Stimulated activated CD8-positive, alpha-beta memory T cell treated with anti-CD3 and anti-CD28 coated beads, Interleukin-12 subunit alpha, Interleukin-12 subunit beta, amount 100 ng/mL, for 24 hours (primary cell): ENCODE measurements at regions not wholly inside any gene's neighbourhood (a gene's known extent, or its start where the extent isn't known, plus 50 kb on each side); places are given as distances from the start of the nearest gene placed in this dataset.
"Not testable (repeated sequence)": the region's sequence is repeated elsewhere in the genome, so short reads cannot be mapped to it uniquely, and the experiment has no call there.

Experiments
- DNase-seq: peaks from one replicate; pipeline ENCODE4 v3.0.0-alpha.2; 2020; ENCODE audit errors: extremely low read depth

DNA sequence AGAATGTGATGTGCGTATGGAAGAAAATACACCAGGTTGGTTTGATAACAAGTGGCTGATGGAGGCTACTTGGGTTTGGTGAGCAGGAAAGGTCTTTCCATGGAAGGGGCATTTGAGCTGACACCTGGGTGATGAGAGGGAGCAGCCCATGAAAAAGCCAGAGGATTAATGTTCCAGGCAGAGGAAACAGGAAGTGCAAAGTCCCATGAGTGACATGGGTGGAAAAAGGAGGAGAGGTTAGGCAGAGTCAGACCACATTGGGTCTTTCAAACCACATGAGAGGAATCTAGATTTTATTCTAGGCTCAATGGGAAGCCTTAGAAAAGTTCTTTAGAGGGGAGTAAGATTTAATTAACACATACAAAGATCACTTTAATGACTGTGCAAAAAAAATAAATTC lies 195.7 kb downstream of the LRATD1 start:
- no peak for DNase-seq

DNA sequence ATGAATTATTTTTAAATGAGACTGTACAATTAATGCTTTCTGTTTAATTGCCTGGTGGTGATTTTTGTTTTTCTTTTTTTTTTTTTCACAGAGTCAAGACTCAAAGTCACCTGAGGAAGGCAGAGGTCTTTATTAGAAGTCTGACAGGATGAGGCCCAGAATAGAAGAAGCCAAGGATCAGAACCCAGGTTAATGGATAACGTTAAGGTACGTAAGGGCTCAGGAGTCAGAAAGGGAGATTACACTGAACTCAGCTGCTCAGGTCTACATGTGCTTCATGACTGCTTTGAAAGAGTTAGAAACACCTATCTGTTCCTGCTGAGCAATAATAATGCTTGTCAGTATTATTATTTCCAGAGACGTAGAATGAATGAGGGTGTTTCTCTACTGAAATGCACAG lies 196.5 kb downstream of the LRATD1 start:
- no peak for DNase-seq

DNA sequence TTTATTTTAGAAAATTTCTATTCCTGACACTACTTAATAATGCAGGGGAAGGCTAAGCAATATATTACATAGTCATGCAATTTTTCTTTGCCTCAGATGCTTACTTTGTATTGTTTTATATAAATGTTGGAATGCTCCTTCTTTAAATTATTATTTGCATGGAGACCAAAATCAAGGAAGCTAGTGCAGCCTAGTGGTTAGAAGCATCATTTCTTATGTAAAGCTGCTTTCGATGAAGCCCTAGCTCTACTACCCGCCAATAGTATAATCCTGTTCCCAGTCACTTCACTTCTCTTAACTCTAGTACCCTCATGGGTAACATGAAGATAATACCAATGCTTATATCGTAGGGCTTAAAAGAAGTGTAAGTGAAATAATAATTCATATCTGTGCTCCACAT lies 198.9 kb downstream of the LRATD1 start:
- no peak for DNase-seq

DNA sequence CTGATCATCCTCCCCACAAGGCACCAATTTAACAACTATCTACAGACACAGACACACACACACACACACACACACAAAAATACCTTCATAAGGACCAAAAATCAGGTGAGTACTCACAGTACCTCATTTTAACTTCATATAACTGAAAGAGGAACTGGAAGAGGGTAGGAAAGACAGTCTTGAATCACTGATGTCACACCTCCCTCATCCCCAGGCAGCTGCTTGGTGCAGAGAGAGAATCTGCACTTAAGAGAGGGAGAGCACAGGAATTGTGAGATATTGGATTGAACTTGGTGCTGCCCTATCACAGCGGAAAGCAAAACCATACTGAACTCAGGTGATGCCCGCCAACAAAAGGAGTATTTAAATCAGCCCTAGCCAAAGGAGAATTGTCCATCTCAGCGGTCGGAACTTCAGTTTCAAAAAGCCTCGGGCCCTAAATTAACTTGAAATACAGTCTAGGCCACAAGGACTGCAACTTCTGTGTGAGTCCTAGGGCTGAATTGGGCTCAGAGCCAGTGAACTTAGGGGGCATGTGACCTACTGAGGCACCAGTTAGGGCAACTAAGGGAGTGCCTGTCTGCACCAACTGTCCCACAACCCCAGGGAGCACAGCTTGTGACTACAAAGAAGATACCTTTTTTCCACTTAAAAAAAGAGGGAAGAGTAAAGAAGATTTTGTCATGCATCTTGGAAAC lies 211.1 kb downstream of the LRATD1 start:
- DNase-seq = no peak

DNA sequence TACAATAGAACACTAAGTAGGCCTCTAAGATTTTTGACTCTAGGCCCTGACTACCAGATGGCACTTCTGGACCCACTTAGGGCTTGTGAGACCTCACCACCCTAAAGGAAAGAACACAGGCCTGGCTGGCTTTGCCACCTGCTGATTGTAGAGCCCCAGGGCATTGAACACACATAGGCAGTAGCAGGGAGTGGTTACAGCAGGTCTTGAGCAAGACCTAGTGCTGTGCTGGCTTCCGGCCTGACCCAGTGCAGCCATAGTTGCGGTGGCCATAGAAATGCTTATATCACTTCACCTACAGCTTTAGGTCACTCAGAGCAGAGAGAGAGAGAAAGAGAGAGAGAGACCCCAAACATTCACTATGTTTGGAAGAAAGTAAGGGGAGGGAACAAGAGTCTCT lies 223.2 kb downstream of the LRATD1 start:
- DNase-seq = no peak

DNA sequence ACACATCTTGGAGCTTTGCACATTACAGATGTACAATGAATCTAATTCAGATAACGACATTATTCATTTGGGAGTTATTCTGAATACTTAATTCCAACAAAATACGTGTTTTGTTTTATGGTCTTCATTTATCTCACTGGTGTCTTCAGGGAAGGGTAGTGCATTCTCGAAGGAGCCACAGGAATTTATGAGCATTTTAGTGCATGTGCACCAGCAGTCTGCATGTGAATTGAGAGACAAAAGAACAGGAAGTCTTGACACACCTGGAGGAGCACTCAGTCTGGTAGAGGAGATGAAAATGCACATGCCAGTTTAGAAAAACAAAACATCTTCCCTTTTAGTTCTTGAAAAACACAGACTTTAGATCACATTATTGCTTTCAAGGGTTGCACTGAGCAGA lies 228.7 kb downstream of the LRATD1 start:
- DNase-seq = no peak

DNA sequence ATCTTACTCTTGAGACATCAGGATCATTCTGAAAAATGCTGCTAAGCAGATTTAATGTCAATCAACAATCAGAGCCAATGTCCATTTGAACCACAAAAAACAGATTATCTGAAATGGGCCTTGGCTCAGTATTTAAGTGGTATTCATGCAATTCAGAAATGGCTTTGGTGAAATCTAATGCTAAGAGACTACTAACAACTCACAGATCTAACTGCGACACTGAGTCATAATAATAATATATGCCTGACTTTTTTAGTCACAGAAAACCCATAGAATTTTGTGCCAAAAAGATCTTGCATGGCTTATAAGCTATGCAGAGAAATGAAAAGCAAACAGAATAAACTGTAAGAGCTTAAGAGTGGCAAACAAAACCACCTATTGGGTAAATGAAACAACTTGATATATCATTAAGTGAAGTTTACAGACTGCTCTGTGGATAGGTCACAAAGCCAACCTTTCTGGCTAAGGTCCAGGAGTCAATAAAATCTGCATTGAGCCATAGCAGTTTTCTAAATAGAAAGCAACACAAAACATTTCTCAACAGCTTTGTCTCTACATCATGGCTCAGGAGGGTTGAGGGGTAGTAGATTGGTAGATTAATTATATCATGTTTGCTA lies 234.3 kb downstream of the LRATD1 start:
- no peak for DNase-seq

DNA sequence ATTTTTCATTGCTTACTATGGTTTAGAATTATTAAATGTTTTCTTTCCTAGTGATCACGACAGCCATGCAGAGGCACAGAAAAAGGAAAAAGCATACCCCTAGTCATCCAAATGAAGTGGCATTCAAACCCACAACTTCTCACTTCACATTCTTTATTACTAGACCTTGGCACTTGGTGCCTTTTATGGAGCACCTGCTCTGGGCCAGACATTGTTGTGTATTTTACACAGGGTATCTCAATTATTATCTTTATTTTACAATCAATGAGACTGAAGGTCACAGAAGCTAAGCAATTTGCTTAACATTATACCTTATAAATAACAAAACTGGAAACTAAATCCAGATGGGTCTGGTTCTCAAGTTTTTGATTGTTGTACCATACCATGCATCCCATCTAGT lies 235.3 kb downstream of the LRATD1 start:
- no peak for DNase-seq

DNA sequence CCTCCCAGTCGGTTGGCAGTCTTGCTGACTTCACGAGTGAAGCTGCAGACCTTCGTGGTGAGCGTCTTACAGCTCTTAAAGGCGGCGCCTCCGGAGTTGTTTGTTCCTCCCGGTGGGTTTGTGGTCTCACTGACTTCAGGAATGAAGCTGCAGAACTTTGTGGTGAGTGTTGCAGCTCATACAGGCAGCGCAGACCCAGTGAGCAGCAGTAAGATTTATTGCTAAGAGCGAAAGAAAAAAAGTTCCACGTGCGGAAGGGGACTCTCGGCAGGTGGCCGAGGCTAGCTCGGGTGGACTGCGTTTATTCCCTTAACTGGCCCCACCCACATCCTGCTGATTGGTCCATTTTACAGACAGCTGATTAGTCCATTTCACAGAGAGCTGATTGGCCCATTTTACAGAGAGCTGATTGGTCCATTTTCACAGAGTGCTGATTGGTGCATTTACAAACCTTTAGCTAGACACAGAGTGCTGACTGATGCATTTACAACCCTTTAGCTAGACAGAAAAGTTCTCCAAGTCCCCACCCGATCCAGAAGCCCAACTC lies 240.3 kb downstream of the LRATD1 start:
- DNase-seq = no peak

DNA sequence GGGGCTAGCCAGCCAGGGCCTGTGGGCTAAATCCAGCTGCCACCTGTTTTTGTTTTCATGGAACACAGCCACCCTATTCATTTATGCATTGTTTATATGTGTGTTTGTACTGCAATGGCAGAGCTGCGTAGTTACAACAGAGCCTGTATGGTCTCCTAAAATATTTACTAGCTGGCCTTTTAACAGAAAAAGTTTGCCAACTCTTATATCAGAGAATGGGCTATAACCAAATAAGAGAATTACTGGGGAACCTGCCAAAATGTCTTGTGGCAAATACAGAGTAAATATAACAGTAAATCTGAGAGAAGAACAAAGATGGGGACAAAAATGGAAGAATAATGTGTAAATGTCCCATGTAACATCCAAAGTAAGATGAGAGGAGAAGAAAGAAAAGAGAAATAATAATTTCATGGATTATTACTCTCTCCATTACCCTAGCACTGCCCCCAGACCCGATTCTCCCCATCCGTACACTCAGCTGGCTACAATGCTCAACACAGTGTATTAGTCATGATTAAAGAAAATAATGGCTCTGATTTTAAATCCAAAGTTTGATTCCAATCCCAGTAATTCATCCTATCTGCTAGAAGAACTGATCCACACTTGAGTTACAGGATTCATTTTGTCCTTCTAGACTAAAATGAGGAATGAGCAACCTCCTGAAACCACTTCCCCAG lies 249.3 kb downstream of the LRATD1 start:
- no peak for DNase-seq

DNA sequence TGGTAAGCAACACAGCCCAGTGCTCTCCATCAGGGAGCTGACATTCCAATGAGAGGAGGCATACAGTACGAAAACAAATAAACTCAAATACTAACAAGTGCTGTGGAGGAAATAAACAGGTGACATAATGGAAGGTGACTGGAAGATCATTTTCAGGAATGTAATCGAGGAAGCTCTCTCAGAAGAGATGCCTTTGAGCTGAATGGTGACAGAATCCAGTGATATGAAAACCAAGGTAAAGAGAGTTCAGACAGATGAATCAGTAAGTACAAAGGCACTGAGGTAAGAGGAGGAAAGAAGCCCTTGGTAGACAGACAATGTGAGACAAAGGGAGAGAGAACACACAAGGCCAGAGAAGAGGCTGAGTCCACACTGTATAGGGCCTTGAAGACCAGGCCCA lies 252.1 kb downstream of the LRATD1 start:
- no peak for DNase-seq

DNA sequence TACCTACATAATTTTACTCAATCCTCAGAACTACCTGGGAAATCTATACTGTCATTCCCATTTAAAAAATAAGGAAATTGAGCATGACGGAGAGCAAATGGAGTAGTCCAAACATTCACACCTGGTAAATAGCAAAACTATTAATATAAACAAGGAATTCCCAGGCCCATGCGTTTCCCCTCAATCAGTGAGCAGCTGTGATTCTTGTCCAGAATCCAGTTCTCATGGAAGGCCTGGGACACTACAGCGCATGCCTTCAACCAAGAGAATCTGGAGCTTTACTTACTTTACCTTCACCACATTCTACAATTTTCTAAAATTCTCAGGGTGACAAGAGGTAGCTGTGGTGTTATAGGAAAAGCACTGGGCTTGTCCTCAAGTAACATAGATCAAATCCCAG lies 259.0 kb downstream of the LRATD1 start:
- DNase-seq = no peak

DNA sequence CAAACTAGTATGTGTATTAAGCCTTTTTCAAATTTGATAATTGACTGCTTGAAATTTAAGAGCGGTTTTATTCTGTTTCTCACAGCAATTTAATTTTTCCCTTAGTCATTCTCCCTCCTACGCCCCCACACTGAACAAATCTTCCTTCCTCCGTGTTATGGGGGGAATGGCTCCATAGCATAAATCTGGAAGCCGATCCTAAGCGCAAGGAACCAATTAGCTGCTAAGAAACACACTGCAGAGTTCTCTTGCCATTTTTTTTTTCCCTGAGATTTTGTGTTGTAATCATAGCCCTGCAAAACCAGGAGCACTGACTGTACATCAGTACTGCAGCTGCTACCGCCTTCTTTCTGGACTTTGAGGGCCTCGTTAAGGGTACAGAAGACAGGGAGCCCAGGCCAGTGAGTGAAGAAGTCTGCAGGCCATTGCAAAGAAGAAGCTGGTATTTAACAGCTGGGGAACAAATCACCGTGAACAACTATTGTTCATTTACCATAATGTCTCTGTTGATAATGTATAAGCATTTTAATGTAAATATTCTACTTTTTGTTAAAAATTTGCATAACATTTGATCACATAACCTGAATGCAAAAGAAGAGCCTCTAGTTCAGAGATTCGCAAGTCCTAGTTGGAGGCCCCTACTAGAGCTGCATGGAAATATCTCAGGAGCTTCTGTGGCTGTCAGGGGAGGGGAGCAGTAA lies 264.0 kb downstream of the LRATD1 start:
- DNase-seq = no peak

DNA sequence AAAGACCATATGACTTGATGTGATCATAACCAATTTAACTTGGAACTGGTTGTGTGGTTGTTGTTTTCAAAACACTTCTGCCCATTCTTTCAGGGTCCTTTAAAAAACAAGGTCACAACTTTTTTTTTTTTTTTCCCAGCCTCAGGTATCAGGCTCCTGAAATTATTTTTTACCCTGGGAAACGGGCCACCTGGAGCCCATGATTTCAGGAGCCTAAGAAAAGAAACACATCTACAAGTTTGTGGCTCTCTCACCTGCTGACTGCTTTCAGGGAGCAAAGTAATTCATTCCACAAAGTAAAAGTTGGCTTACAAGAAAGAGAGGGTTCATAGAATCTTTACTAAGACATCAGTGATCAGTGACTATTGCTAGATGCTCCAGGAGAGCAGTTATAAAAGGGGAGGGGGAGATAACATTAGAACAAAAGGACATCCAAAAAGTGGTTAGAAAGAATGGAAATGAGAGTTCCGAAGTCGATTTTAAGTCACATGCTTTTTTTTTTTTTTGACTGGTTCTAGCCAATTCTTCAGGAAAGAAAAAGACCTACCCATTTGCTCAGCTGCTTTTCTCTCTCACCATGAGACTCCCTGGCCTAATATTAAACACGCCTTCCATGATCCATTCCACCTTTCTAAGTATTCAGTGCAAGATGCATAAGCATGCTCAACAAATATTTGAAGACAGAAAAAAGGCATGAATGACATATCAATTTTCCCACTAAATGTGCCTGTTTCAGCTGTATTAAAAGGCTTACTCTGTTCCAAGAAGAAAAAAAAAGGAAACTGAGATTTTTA lies 267.3 kb downstream of the LRATD1 start:
- DNase-seq = no peak

DNA sequence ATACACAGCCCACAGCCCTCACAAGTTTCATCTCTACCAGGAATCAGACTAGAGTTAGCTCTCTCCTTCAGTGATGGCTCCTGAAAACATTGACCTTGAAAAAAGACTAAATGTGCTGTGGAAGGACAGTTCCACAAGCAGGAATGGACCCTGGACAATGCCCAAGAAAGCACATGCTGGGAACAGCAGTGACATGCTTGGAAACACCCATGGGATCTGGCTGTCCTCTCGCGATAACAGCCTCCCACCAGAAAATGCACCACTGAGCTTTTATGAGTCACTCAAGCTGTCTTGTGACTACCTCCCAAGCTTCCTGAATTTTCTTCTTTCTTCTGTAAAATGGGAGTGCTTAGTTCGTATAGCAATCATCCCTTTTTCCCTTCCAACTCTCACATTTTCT lies 269.2 kb downstream of the LRATD1 start:
- DNase-seq = no peak

DNA sequence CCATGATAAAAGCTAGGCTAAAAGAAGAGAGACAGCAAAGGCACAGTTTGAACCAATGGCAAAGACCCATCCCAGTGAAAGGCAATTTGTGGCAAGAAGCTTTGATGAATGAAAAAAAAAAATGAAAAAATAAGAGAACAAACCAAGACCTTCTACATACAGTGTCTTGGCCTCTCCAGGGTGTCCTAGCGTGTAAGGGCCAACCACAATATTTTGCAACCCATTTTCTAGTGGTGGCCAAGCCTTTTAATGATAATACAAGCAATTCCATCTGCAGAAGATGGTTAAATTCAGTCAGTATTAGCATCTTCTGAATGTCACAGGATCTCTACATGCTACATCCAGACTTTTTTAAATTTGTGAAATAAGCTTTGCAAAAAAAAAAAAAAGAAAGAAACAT lies 270.4 kb downstream of the LRATD1 start:
- no peak for DNase-seq

DNA sequence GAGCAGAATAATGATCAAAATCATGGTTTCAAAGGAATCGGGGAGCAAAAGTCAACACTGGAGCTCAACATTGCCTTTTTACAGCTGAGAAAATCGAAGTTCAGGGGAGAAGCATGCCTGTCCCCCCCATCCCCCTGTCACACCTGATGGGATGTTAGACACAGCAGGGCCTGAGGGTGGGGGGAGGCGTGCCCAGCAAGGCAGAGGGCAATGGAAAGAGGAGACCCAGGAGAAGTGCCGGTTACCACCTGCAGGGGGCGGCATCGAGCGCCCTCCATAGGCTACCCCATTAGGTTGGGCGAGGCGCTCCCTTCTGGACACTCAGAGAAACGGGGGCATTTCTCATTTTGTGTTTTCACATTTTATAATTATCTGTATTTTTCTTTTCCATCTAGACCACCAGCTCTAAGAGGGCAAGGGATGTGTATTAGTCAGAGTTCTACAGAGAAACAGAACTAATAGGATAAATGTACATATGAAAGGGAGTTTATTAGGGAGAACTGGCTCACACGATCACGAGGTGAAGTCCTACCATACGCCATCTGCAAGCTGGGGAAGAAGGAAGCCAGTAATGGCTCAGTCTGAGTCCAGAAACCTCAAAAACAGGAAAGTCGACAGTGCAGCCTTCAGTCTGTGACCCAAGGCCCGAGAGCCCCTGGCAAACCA lies 271.3 kb downstream of the LRATD1 start:
- peak; percentile 11 for DNase-seq

DNA sequence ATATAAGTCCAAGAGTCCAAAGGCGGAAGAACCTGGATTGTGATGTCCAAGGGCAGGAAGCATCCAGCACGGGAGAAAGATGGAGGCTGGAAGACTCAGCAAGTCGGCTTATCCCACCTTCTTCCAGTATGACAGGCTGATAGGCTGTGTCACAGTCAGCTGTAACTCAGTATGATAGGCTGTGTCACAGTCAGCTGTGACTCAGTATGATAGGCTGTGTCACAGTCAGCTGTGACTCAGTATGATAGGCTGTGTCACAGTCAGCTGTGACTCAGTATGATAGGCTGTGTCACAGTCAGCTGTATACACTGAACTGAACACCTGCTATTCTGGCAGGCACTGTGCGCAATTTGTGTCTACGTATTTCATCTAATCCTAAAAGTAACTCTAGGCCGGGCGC lies 271.9 kb downstream of the LRATD1 start:
- DNase-seq = not testable (repeated sequence)

DNA sequence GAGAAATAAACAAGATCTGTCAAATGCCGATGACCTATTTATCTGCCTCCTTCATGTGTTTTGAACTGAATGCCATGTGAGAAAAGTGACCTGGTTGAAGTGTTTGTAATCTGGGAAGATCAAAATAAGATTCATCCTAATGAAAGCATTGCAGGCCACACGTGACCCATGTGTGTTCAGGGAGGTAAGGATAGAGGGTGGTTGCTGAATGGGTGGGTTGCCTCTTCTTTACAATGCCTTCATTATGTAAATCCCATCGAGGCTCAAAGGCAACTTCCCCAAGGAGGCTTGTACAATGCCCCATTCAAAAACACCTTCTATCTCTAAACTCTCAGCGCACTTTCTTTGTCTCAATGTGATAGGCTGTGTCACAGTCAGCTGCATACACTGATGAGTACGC lies 273.1 kb downstream of the LRATD1 start:
- no peak for DNase-seq

DNA sequence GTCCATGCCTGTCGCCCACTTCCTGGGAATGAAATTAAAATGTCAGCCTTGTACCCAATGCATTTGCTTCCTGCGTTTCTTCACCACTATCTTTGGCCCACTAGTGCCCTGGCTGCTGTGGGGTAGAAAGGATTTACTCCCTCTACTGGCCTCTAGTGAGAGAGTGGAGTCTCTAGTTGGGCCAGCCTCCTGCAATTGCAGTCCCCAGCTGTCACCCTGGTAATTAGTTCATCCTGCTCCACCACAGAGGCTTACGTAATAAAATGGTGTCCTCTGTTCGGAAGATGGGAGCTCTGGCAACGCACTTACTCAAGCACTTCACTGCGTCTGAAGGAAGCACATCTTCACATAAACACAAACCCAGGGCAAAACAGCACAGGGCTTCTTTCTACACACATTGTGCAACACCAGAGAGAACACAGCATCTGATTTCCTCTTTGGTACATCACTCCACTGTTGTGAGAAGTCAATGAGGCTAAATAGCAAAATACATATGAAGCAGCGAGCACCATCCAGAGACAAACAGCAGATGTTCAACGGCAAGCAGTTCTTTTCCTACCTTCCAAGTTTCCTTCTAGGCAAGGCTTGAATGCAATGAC lies 274.6 kb downstream of the LRATD1 start:
- DNase-seq = no peak

DNA sequence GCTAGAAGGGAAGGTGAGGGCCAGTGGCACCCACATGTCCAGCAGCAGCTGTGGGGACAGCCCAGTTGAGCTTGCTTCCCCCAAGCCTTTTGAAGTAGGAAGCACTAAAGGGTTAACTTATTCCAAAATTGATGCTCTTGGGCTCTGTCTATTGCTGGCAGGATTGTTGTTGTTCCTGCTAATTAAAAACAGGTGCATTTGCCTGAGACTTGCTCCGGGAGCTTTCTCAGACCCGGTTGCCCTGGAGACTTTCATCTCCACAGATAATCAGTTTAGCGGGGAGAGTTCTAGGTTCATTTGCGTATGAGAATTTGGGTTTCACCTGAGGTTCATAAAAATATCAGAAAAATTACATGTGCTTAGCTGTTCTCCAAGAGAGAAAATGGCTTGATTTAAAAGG lies 277.3 kb downstream of the LRATD1 start:
- no peak for DNase-seq
